ENCODE measurements at regions not wholly inside any gene's neighbourhood (a gene's known extent, or its start where the extent isn't known, plus 50 kb on each side); places are given as distances from the start of the nearest gene placed in this dataset.

GRCh38 chr6:51289041-51289440 lies 470.4 kb downstream of the TFAP2B start:
- H3K9me3 ChIP-seq (ENCODE audit: control extremely low read depth in 1 of 3, control insufficient read depth in 2 of 3, insufficient read depth in 1 of 3, low read length in 2 of 3), result no peaks in the 10 kb centered on the region
- H3K9ac ChIP-seq (ENCODE audit: low read length), result no peak overlapping the region
- H3K36me3 ChIP-seq (replicated peaks in 1 of 2; ENCODE audit: control extremely low read depth in 1 of 2, control insufficient read depth in 1 of 2, extremely low read depth in 1 of 2, insufficient read depth in 2 of 2, low read length in 1 of 2), result no peaks in the 10 kb centered on the region
- Mint-ChIP-seq H3K9me3 (ENCODE audit: insufficient read depth) (no peaks in the 10 kb centered on the region), H3K27ac (no peak overlapping the region), H3K4me3 (no peak overlapping the region), H3K4me1 (no peaks in the 10 kb centered on the region), H3K27me3 (no peaks in the 10 kb centered on the region)
- H3K79me2 ChIP-seq (ENCODE audit: control insufficient read depth, insufficient read depth, low read length), result no peaks in the 10 kb centered on the region
- no peak for ATAC-seq (ENCODE audit: low read depth)
- no peaks in the 10 kb centered on the region for H4K20me1 ChIP-seq (ENCODE audit: control insufficient read depth, insufficient read depth, low read length, poor library complexity, severe bottlenecking)
- no peaks in the 10 kb centered on the region for H3K4me1 ChIP-seq (ENCODE audit: control insufficient read depth in 2 of 2, insufficient read depth in 2 of 2, low read length in 2 of 2)
- H3K4me3 ChIP-seq (ENCODE audit: control extremely low read depth in 1 of 5, extremely low read depth in 1 of 5, insufficient read depth in 1 of 5, low read depth in 2 of 5, low read length in 4 of 5), result no peak overlapping the region
- ChIA-PET CTCF (interaction anchor here (0.7 kb wide), 1 partner anchor 15 kb away, joined by 3 read pairs; no protein-coding TSS in a partner anchor), POLR2A (no interaction called here)
- no peak for TF ChIP-seq CTCF (IDR thresholded peaks at IDR 0.05)
- no peak for TF ChIP-seq EZH2 (IDR thresholded peaks at IDR 0.05; ENCODE audit: borderline replicate concordance, insufficient read depth, low read depth, low read length, poor library complexity, severe bottlenecking)
- no peak overlapping the region for H3K4me2 ChIP-seq (replicated peaks; ENCODE audit: low read depth, low read length, poor library complexity, severe bottlenecking)
- DNase-seq, result no peak
- no peaks in the 10 kb centered on the region for H3K27me3 ChIP-seq (replicated peaks in 1 of 4; ENCODE audit: control extremely low read depth in 1 of 4, control insufficient read depth in 3 of 4, insufficient read depth in 4 of 4, low read length in 3 of 4)
- H3K27ac ChIP-seq (ENCODE audit: low read length in 2 of 2), result no peak overlapping the region
- no peak overlapping the region for H2AFZ ChIP-seq (ENCODE audit: insufficient read depth, low read depth, low read length, poor library complexity, severe bottlenecking)
- WGBS (ENCODE audit: insufficient coverage), result no CpG with 5 or more reads among the region's 3 CpGs
- intact Hi-C loops (cut with micrococcal nuclease), result no loop called here

- Histone ChIP-seq H3K4me2 (replicated peaks; ENCODE audit: low read depth, low read length, poor library complexity, severe bottlenecking) (no peak overlapping the region), H3K9ac (ENCODE audit: low read length) (no peak overlapping the region), H3K9me3 (ENCODE audit: control extremely low read depth in 1 of 3, control insufficient read depth in 2 of 3, insufficient read depth in 1 of 3, low read length in 2 of 3) (no peaks in the 10 kb centered on the region), H4K20me1 (ENCODE audit: control insufficient read depth, insufficient read depth, low read length, poor library complexity, severe bottlenecking) (no peaks in the 10 kb centered on the region), H3K27me3 (replicated peaks in 1 of 4; ENCODE audit: control extremely low read depth in 1 of 4, control insufficient read depth in 3 of 4, insufficient read depth in 4 of 4, low read length in 3 of 4) (no peaks in the 10 kb centered on the region), H2AFZ (ENCODE audit: insufficient read depth, low read depth, low read length, poor library complexity, severe bottlenecking) (no peak overlapping the region), H3K4me3 (ENCODE audit: control extremely low read depth in 1 of 5, extremely low read depth in 1 of 5, insufficient read depth in 1 of 5, low read depth in 2 of 5, low read length in 4 of 5) (no peak overlapping the region), H3K27ac (ENCODE audit: low read length in 2 of 2) (no peak overlapping the region), H3K79me2 (ENCODE audit: control insufficient read depth, insufficient read depth, low read length) (no peaks in the 10 kb centered on the region), H3K4me1 (ENCODE audit: control insufficient read depth in 2 of 2, insufficient read depth in 2 of 2, low read length in 2 of 2) (no peaks in the 10 kb centered on the region), H3K36me3 (replicated peaks in 1 of 2; ENCODE audit: control extremely low read depth in 1 of 2, control insufficient read depth in 1 of 2, extremely low read depth in 1 of 2, insufficient read depth in 2 of 2, low read length in 1 of 2) (no peaks in the 10 kb centered on the region)
- Mint-ChIP-seq H3K9me3 (ENCODE audit: insufficient read depth) (no peaks in the 10 kb centered on the region), H3K27me3 (no peaks in the 10 kb centered on the region), H3K27ac (no peak overlapping the region), H3K4me1 (no peaks in the 10 kb centered on the region), H3K4me3 (no peak overlapping the region)
- ChIA-PET CTCF (no interaction called here), POLR2A (no interaction called here)
- intact Hi-C loops (cut with micrococcal nuclease), result no loop called here
- DNase-seq (no peak), ATAC-seq (ENCODE audit: low read depth) (no peak)
- TF ChIP-seq CTCF (IDR thresholded peaks at IDR 0.05) (no peak), EZH2 (IDR thresholded peaks at IDR 0.05; ENCODE audit: borderline replicate concordance, insufficient read depth, low read depth, low read length, poor library complexity, severe bottlenecking) (no peak)
- 100% methylated on average over 1 of the region's 1 CpG for WGBS (ENCODE audit: insufficient coverage)
These were observed 474.0 kb downstream of the TFAP2B start for GRCh38 chr6:51292659-51293058.

Measured in B cell (primary cell).